H9 (cell line): ENCODE measurements at regions not wholly inside any gene's neighbourhood (a gene's known extent, or its start where the extent isn't known, plus 50 kb on each side); places are given as distances from the start of the nearest gene placed in this dataset.

Experiments used
- DNase-seq: peaks from one replicate; pipeline ENCODE4 v3.0.0-alpha.2; 2017
- H2AFZ ChIP-seq: one replicate; pipeline ENCODE4 v1.6.1; 2013; ENCODE audit warnings: mild to moderate bottlenecking, low read length, control low read depth, moderate library complexity
- H2AK5ac ChIP-seq: 2 replicates; pipeline ENCODE4 v1.6.1; 2013; ENCODE audit warnings: low read length, control low read depth, mixed read lengths; ENCODE audit not compliant: insufficient read length
- H2BK120ac ChIP-seq: one replicate; pipeline ENCODE4 v1.6.1; 2013; ENCODE audit warnings: low read depth, mild to moderate bottlenecking, low read length, control low read depth, inconsistent platforms; ENCODE audit not compliant: poor library complexity, severe bottlenecking
- H2BK12ac ChIP-seq: 2 replicates; pipeline ENCODE4 v1.6.1; 2013; ENCODE audit warnings: low read length, control low read depth, mixed read lengths, low read depth; ENCODE audit not compliant: insufficient read length
- H2BK15ac ChIP-seq: 2 replicates; pipeline ENCODE4 v1.6.1; 2013; ENCODE audit warnings: low read depth, low read length, control low read depth
- H2BK20ac ChIP-seq: one replicate; pipeline ENCODE4 v1.6.1; 2013; ENCODE audit warnings: low read depth, mild to moderate bottlenecking, low read length, control low read depth, inconsistent platforms; ENCODE audit not compliant: poor library complexity, severe bottlenecking
- H2BK5ac ChIP-seq: 2 replicates; pipeline ENCODE4 v1.6.1; 2013; ENCODE audit warnings: low read length, control low read depth, mixed read lengths; ENCODE audit not compliant: insufficient read length
- H3K14ac ChIP-seq: 2 replicates; pipeline ENCODE4 v1.6.1; 2013; ENCODE audit warnings: low read length, control low read depth; ENCODE audit not compliant: insufficient read depth
- H3K18ac ChIP-seq: 2 replicates; pipeline ENCODE4 v1.6.1; 2013; ENCODE audit warnings: low read depth, mild to moderate bottlenecking, mixed read lengths, low read length, control low read depth; ENCODE audit not compliant: insufficient read length
- H3K23ac ChIP-seq: 2 replicates; pipeline ENCODE4 v1.6.1; 2013; ENCODE audit warnings: low read length, control low read depth, mixed read lengths, low read depth; ENCODE audit not compliant: insufficient read length
- H3K23me2 ChIP-seq: 2 replicates; pipeline ENCODE4 v1.6.1; 2013; ENCODE audit warnings: low read depth, mild to moderate bottlenecking, mixed read lengths, low read length, control low read depth; ENCODE audit not compliant: insufficient read length, poor library complexity, severe bottlenecking
- H3K27ac ChIP-seq: 2 replicates; pipeline ENCODE4 v1.5.1; 2013; ENCODE audit warnings: low read length, control low read depth, mixed read lengths, low read depth; ENCODE audit not compliant: insufficient read length
- H3K27me3 ChIP-seq: 2 replicates; pipeline ENCODE4 v1.6.1; 2013; ENCODE audit warnings: low read length, control low read depth, inconsistent platforms; ENCODE audit not compliant: insufficient read depth
- H3K4ac ChIP-seq: 2 replicates; pipeline ENCODE4 v1.6.1; 2013; ENCODE audit warnings: low read depth, mild to moderate bottlenecking, control low read depth, inconsistent platforms, low read length, moderate library complexity
- H3K4me1 ChIP-seq: 2 replicates; pipeline ENCODE4 v1.6.1; 2013; ENCODE audit warnings: low read length, control low read depth, inconsistent platforms; ENCODE audit not compliant: insufficient read depth
- H3K4me2 ChIP-seq: 2 replicates; pipeline ENCODE4 v1.6.1; 2013; ENCODE audit warnings: low read length, control low read depth, mixed read lengths; ENCODE audit not compliant: insufficient read length, insufficient read depth
- H3K56ac ChIP-seq: 2 replicates; pipeline ENCODE4 v1.6.1; 2013; ENCODE audit warnings: low read depth, mild to moderate bottlenecking, mixed read lengths, low read length, control low read depth; ENCODE audit not compliant: insufficient read length
- H3K79me1 ChIP-seq: 2 replicates; pipeline ENCODE4 v1.6.1; 2013; ENCODE audit warnings: low read depth, mild to moderate bottlenecking, moderate library complexity, low read length, control low read depth, inconsistent platforms; ENCODE audit not compliant: insufficient read depth, poor library complexity, severe bottlenecking
- H3K79me2 ChIP-seq: 2 replicates; pipeline ENCODE4 v1.6.1; 2013; ENCODE audit warnings: low read length, control low read depth, inconsistent platforms; ENCODE audit not compliant: insufficient read depth
- H3K9ac ChIP-seq: 2 replicates; pipeline ENCODE4 v1.6.1; 2013; ENCODE audit warnings: low read length, control low read depth, mixed read lengths; ENCODE audit not compliant: insufficient read length; ENCODE audit errors: extremely low read depth
- H3K9me3 ChIP-seq: one replicate; pipeline ENCODE4 v1.6.1; 2013; ENCODE audit warnings: low read depth, low read length, inconsistent platforms; ENCODE audit not compliant: control insufficient read depth
- H3T11ph ChIP-seq: one replicate; pipeline ENCODE4 v1.6.1; 2013; ENCODE audit warnings: mild to moderate bottlenecking, low read length, control low read depth, inconsistent platforms
- H4K20me1 ChIP-seq: one replicate; pipeline ENCODE4 v1.6.1; 2013; ENCODE audit not compliant: control insufficient read depth, insufficient read length, insufficient read depth
- H4K5ac ChIP-seq: 2 replicates; pipeline ENCODE4 v1.6.1; 2013; ENCODE audit warnings: low read depth, mild to moderate bottlenecking, mixed read lengths, low read length, control low read depth; ENCODE audit not compliant: insufficient read length
- H4K8ac ChIP-seq: replicated peaks from 2 replicates; pipeline ENCODE4 v1.6.1; 2013; ENCODE audit warnings: low read length, control low read depth, mixed read lengths, low read depth; ENCODE audit not compliant: insufficient read length
- H4K91ac ChIP-seq: 2 replicates; pipeline ENCODE4 v1.6.1; 2013; ENCODE audit warnings: low read depth, mild to moderate bottlenecking, moderate library complexity, mixed read lengths, low read length, control low read depth; ENCODE audit not compliant: insufficient read length
- H3K27ac Mint-ChIP-seq, 3 experiments: 2 replicates in 2 of 3; 3 replicates in 1 of 3; pipeline ENCODE4 v1.8.0; 2020 to 2021; ENCODE audit warnings: mixed read lengths in 3 of 3, mild to moderate bottlenecking in 1 of 3, moderate library complexity in 1 of 3
- H3K27me3 Mint-ChIP-seq: 2 replicates; pipeline ENCODE4 v1.8.0; 2021; ENCODE audit warnings: low read depth, mild to moderate bottlenecking, moderate library complexity, mixed read lengths
- H3K36me3 Mint-ChIP-seq, 3 experiments: 2 replicates in 2 of 3; 3 replicates in 1 of 3; pipeline ENCODE4 v1.8.0; 2020 to 2021; ENCODE audit warnings: low read depth in 3 of 3, mixed read lengths in 3 of 3; ENCODE audit not compliant: insufficient read depth in 1 of 3
- H3K4me1 Mint-ChIP-seq, 2 experiments: 2 replicates each; pipeline ENCODE4 v1.8.0; 2020; ENCODE audit warnings: mixed read lengths in 2 of 2
- H3K4me3 Mint-ChIP-seq, 2 experiments: 2 replicates in 1 of 2; 3 replicates in 1 of 2; pipeline ENCODE4 v1.8.0; 2020 to 2021; ENCODE audit warnings: mild to moderate bottlenecking in 2 of 2, mixed read lengths in 2 of 2, moderate library complexity in 1 of 2
- H3K9me3 Mint-ChIP-seq, 2 experiments: 2 replicates in 1 of 2; 3 replicates in 1 of 2; pipeline ENCODE4 v1.8.0; 2020; ENCODE audit warnings: mild to moderate bottlenecking in 2 of 2, mixed read lengths in 2 of 2, moderate library complexity in 1 of 2
- CTCF ChIP-seq: fragments of 200-600 bp; sonication (generic); conservative IDR thresholded peaks from 3 replicates; pipeline ENCODE4 v1.8.0; 2021; ENCODE audit warnings: antibody characterized with exemption, mild to moderate bottlenecking
- WGBS: extraction: QIAGEN DNeasy Blood & Tissue Kit; methylation state at CpG from one replicate; pipeline ENCODE4 v1.1.7; 2013; ENCODE audit warnings: missing lambda C conversion rate, low lambda C conversion rate, mixed read lengths; ENCODE audit not compliant: insufficient read length; ENCODE audit errors: extremely low coverage; 5-methylcytosine and 5-hydroxymethylcytosine counted together

GRCh38 chr13:73254827-73255226, 196.0 kb downstream of the KLF5 start:
- Histone ChIP-seq H3K56ac (no peak overlapping the region), H3K9me3 (no peaks in the 10 kb centered on the region), H3K23ac (no peak overlapping the region), H3K23me2 (no peaks in the 10 kb centered on the region), H4K5ac (no peak overlapping the region), H3K18ac (no peak overlapping the region), H3K79me1 (no peaks in the 10 kb centered on the region), H2BK120ac (no peak overlapping the region), H3K27ac (no peak overlapping the region), H4K20me1 (no peaks in the 10 kb centered on the region), H3K9ac (no peak overlapping the region), H2AFZ (no peak overlapping the region), H2AK5ac (no peak overlapping the region), H3K14ac (no peak overlapping the region), H2BK20ac (no peak overlapping the region), H2BK12ac (no peak overlapping the region), H4K91ac (no peak overlapping the region), H3K4me2 (no peak overlapping the region), H3K79me2 (no peaks in the 10 kb centered on the region), H4K8ac (no peak overlapping the region), H3K27me3 (no peaks in the 10 kb centered on the region), H2BK15ac (no peak overlapping the region), H3T11ph (no peak overlapping the region), H3K4ac (no peak overlapping the region), H3K4me1 (no peaks in the 10 kb centered on the region), H2BK5ac (no peak overlapping the region)
- no peaks in the 10 kb centered on the region; the same call in 1 of the 2 replicates for H3K27me3 Mint-ChIP-seq
- no peak overlapping the region for H3K4me3 Mint-ChIP-seq
- TF ChIP-seq CTCF: no peak
- no CpG with 5 or more reads among the region's 2 CpGs for WGBS
- no peaks in the 10 kb centered on the region for H3K9me3 Mint-ChIP-seq
- DNase-seq: no peak
- H3K36me3 Mint-ChIP-seq: no peaks in the 10 kb centered on the region
- H3K27ac Mint-ChIP-seq: no peak overlapping the region
- peaks cover 17 to 24% of the 10 kb centered on the region in 2 experiments for H3K4me1 Mint-ChIP-seq
